ENCODE measurements at regions not wholly inside any gene's neighbourhood (a gene's known extent, or its start where the extent isn't known, plus 50 kb on each side); places are given as distances from the start of the nearest gene placed in this dataset.

- TF ChIP-seq CTCF (IDR thresholded peaks at IDR 0.05) (no peak), POLR2A (IDR thresholded peaks at IDR 0.05) (no peak), POLR2AphosphoS5 (IDR thresholded peaks at IDR 0.05; ENCODE audit: insufficient read depth in 1 of 2, low read depth in 1 of 2) (no peak)
Observed at GRCh38 chr4:180156684-180157083, 2086.5 kb upstream of the TENM3 start.

Data from vagina (tissue), 2 donors.